IMR-90 (cell line): ENCODE measurements at regions not wholly inside any gene's neighbourhood (a gene's known extent, or its start where the extent isn't known, plus 50 kb on each side); places are given as distances from the start of the nearest gene placed in this dataset.

ENCODE experiments used
- ATAC-seq: fragments of 200-7000 bp; cut with Tn5 transposase; 2 replicates; pipeline ENCODE4 v1.9.1; 2020; ENCODE audit warnings: low read depth, mild to moderate bottlenecking, moderate library complexity
- BruUV-seq: library from RNA; stranded (reverse); fragments of 400-500 nt; replicated peaks from 2 replicates; lab custom pipeline; 2021; lab: Mats Ljungman, UMichigan
- CTCF ChIA-PET: fragments of 300-600 bp; formaldehyde crosslinking; extraction: SDS; loops from one replicate; lab custom pipeline; 2021; ENCODE audit warnings: antibody characterized with exemption; lab: Yijun Ruan, JAX
- POLR2A ChIA-PET: fragments of 300-600 bp; sonication (Branson Sonifier 250); formaldehyde crosslinking; loops from one replicate; lab custom pipeline; 2022; ENCODE audit warnings: antibody characterized with exemption; ENCODE audit not compliant: unreplicated experiment; lab: Charles Lee
- DNase-seq: peaks from one replicate; pipeline ENCODE4 v3.0.0; 2013
- H2AFZ ChIP-seq: replicated peaks from 2 replicates; pipeline ENCODE3; 2013; ENCODE audit warnings: low read length, mild to moderate bottlenecking; ENCODE audit not compliant: poor library complexity
- H2AK5ac ChIP-seq: 2 replicates; pipeline ENCODE4 v1.6.1; 2013; ENCODE audit warnings: low read depth, low read length, inconsistent platforms
- H2AK9ac ChIP-seq: replicated peaks from 2 replicates; pipeline ENCODE3; 2013; ENCODE audit warnings: mild to moderate bottlenecking, low read depth, low read length, moderate library complexity; ENCODE audit not compliant: poor library complexity
- H2BK120ac ChIP-seq: 2 replicates; pipeline ENCODE4 v1.6.1; 2013; ENCODE audit warnings: low read depth, low read length, inconsistent platforms
- H2BK15ac ChIP-seq: 3 replicates; pipeline ENCODE4 v1.6.1; 2013; ENCODE audit warnings: low read depth, low read length, inconsistent platforms
- H2BK20ac ChIP-seq: 2 replicates; pipeline ENCODE4 v1.6.1; 2013; ENCODE audit warnings: low read depth, mild to moderate bottlenecking, inconsistent platforms, low read length, moderate library complexity
- H2BK5ac ChIP-seq: 2 replicates; pipeline ENCODE4 v1.6.1; 2013; ENCODE audit warnings: mild to moderate bottlenecking, low read depth, low read length, inconsistent platforms; ENCODE audit not compliant: poor library complexity, severe bottlenecking
- H3K14ac ChIP-seq: replicated peaks from 2 replicates; pipeline ENCODE4 v1.6.1; 2013; ENCODE audit warnings: low read depth, low read length, inconsistent platforms
- H3K18ac ChIP-seq: 2 replicates; pipeline ENCODE4 v1.6.1; 2013; ENCODE audit warnings: low read depth, low read length, control low read depth
- H3K23ac ChIP-seq: 2 replicates; pipeline ENCODE4 v1.6.1; 2013; ENCODE audit warnings: low read depth, low read length, inconsistent platforms
- H3K27ac ChIP-seq: 2 replicates; pipeline ENCODE4 v1.5.1; 2013; ENCODE audit warnings: mild to moderate bottlenecking, control low read depth, low read length; ENCODE audit not compliant: insufficient read depth
- H3K27me3 ChIP-seq: 2 replicates; pipeline ENCODE4 v1.6.1; 2013; ENCODE audit warnings: low read length; ENCODE audit not compliant: control insufficient read depth, insufficient read depth
- H3K36me3 ChIP-seq: 2 replicates; pipeline ENCODE4 v1.6.1; 2013; ENCODE audit warnings: low read length, mixed read lengths; ENCODE audit not compliant: control insufficient read depth, insufficient read depth
- H3K4ac ChIP-seq: 2 replicates; pipeline ENCODE4 v1.6.1; 2013; ENCODE audit warnings: low read depth, low read length, inconsistent platforms
- H3K4me1 ChIP-seq: 2 replicates; pipeline ENCODE4 v1.6.1; 2013; ENCODE audit warnings: low read length, mixed read lengths; ENCODE audit not compliant: control insufficient read depth, insufficient read depth
- H3K4me2 ChIP-seq: 2 replicates; pipeline ENCODE4 v1.6.1; 2013; ENCODE audit warnings: low read depth, mild to moderate bottlenecking, control low read depth, low read length, moderate library complexity
- H3K4me3 ChIP-seq: 2 replicates; pipeline ENCODE4 v1.5.1; 2013; ENCODE audit warnings: low read depth, mild to moderate bottlenecking, control low read depth, low read length, moderate library complexity; ENCODE audit not compliant: insufficient read depth
- H3K56ac ChIP-seq: 2 replicates; pipeline ENCODE4 v1.6.1; 2013; ENCODE audit warnings: low read length, inconsistent platforms; ENCODE audit not compliant: insufficient read depth; ENCODE audit errors: extremely low read depth
- H3K79me1 ChIP-seq, 2 experiments: 2 replicates each; pipeline ENCODE4 v1.6.1; 2013; ENCODE audit warnings: low read length in 2 of 2, inconsistent platforms in 1 of 2, low read depth in 1 of 2
- H3K9ac ChIP-seq: 2 replicates; pipeline ENCODE4 v1.6.1; 2013; ENCODE audit warnings: low read depth, low read length, control low read depth
- H3K9me1 ChIP-seq: 2 replicates; pipeline ENCODE4 v1.6.1; 2013; ENCODE audit warnings: low read length, inconsistent platforms; ENCODE audit not compliant: insufficient read depth
- H3K9me3 ChIP-seq: 2 replicates; pipeline ENCODE4 v1.6.1; 2013; ENCODE audit warnings: low read length; ENCODE audit not compliant: control insufficient read depth, insufficient read depth
- H4K20me1 ChIP-seq: 2 replicates; pipeline ENCODE4 v1.6.1; 2013; ENCODE audit warnings: low read length, inconsistent platforms; ENCODE audit not compliant: insufficient read depth
- H4K5ac ChIP-seq: 2 replicates; pipeline ENCODE4 v1.6.1; 2013; ENCODE audit warnings: mild to moderate bottlenecking, low read depth, low read length, control low read depth
- H4K8ac ChIP-seq, 2 experiments: 2 replicates each; pipeline ENCODE4 v1.6.1; 2013; ENCODE audit warnings: low read depth in 2 of 2, low read length in 2 of 2, control low read depth in 1 of 2, inconsistent platforms in 1 of 2
- H4K91ac ChIP-seq: 2 replicates; pipeline ENCODE4 v1.6.1; 2013; ENCODE audit warnings: low read depth, low read length, inconsistent platforms; ENCODE audit not compliant: insufficient read depth
- BHLHE40 ChIP-seq: fragments of 150-350 bp; IDR thresholded peaks from 2 replicates; pipeline ENCODE4 v1.6.1; 2016; ENCODE audit warnings: mild to moderate bottlenecking, low read depth, low read length
- ELK1 ChIP-seq: fragments of 150-350 bp; IDR thresholded peaks from 2 replicates; pipeline ENCODE4 v1.6.1; 2016; ENCODE audit warnings: low read depth, mild to moderate bottlenecking, low read length, moderate library complexity, borderline replicate concordance
- MAFK ChIP-seq: IDR thresholded peaks from 2 replicates; pipeline ENCODE4 v1.6.1; 2012; ENCODE audit warnings: low read depth, low read length, improper control_type of control experiment
- NFE2L2 ChIP-seq: fragments of 150-350 bp; IDR thresholded peaks from 2 replicates; pipeline ENCODE4 v1.6.1; 2016; ENCODE audit warnings: low read depth, mild to moderate bottlenecking, low read length
- POLR2A ChIP-seq: IDR thresholded peaks from 2 replicates; pipeline ENCODE4 v1.6.1; 2012; ENCODE audit warnings: mild to moderate bottlenecking, low read depth, low read length
- RAD21 ChIP-seq: IDR thresholded peaks from 2 replicates; pipeline ENCODE4 v1.6.1; 2012; ENCODE audit warnings: low read length, improper control_type of control experiment
- RFX5 ChIP-seq: IDR thresholded peaks from 2 replicates; pipeline ENCODE4 v1.8.0; 2012; ENCODE audit warnings: low read depth, mild to moderate bottlenecking, low read length, moderate library complexity
- SMC3 ChIP-seq: fragments of 150-350 bp; IDR thresholded peaks from 2 replicates; pipeline ENCODE4 v1.6.1; 2016; ENCODE audit warnings: low read depth, mild to moderate bottlenecking, antibody characterized with exemption, low read length, moderate library complexity
- WGBS, 2 experiments: methylation state at CpG; one replicate each; pipeline versions ENCODE4 v1.1.5 to v1.1.7; 2013; ENCODE audit warnings: missing lambda C conversion rate in 2 of 2; ENCODE audit not compliant: insufficient read length in 1 of 2; ENCODE audit errors: extremely low coverage in 2 of 2; 5-methylcytosine and 5-hydroxymethylcytosine counted together
- dilution Hi-C: fragments of 300-500 bp; cut with HindIII; formaldehyde crosslinking; loops from one replicate; pipeline ENCODE4 v1.14.3; 2018; ENCODE audit warnings: low sequenced_read_pairs; ENCODE audit not compliant: unreplicated experiment
- in situ Hi-C: fragments of 300-500 bp; cut with MboI; formaldehyde crosslinking; loops from 3 replicates; pipeline ENCODE4 v1.14.3; 2019; ENCODE audit warnings: low sequenced_read_pairs, inconsistent platforms, mixed read lengths
- intact Hi-C: fragments of 100-400 bp; cut with micrococcal nuclease; formaldehyde crosslinking; loops from 2 replicates; pipeline ENCODE4 v1.10.0; 2022

- Histone ChIP-seq H3K23ac (no peak overlapping the region), H3K18ac (no peak overlapping the region), H3K4me3 (no peak overlapping the region), H3K27me3 (no peaks in the 10 kb centered on the region), H4K20me1 (no peaks in the 10 kb centered on the region), H4K91ac (no peak overlapping the region), H3K27ac (no peak overlapping the region), H3K79me1 (no peaks in the 10 kb centered on the region), H2BK20ac (no peak overlapping the region), H4K8ac (no peak overlapping the region), H3K56ac (no peak overlapping the region), H3K14ac (no peak overlapping the region), H3K9me1 (no peaks in the 10 kb centered on the region), H3K4me2 (no peak overlapping the region), H3K9ac (no peak overlapping the region), H3K9me3 (peaks cover 3% of the 10 kb centered on the region), H3K4me1 (no peaks in the 10 kb centered on the region), H2BK5ac (no peak overlapping the region), H2AFZ (no peak overlapping the region), H2BK15ac (no peak overlapping the region), H4K5ac (no peak overlapping the region), H2AK9ac (no peak overlapping the region), H3K4ac (no peak overlapping the region), H3K36me3 (no peaks in the 10 kb centered on the region), H2AK5ac (no peak overlapping the region), H2BK120ac (no peak overlapping the region)
- WGBS, 2 experiments, result no CpG with 5 or more reads among the region's 3 CpGs
- ChIA-PET POLR2A (no interaction called here), CTCF (interaction anchor here (0.6 kb wide), 1 partner anchor 327 kb away, joined by 3 read pairs; no protein-coding TSS in a partner anchor)
- in situ Hi-C loops (no loop called here), intact Hi-C loops (no loop called here), dilution Hi-C loops (no loop called here)
- ATAC-seq, result no peak
- no peak for TF ChIP-seq POLR2A
- no peak for TF ChIP-seq NFE2L2
- no peak for TF ChIP-seq BHLHE40
- TF ChIP-seq RAD21, result no peak
- TF ChIP-seq RFX5, result no peak
- TF ChIP-seq MAFK, result peak; percentile 70
- no peak for TF ChIP-seq ELK1
- TF ChIP-seq SMC3, result no peak
- no peak for DNase-seq
- BruUV-seq, result no TSS peak
Measured at GRCh38 chr15:23846218-23846617, 159.1 kb upstream of the NDN start.
